GM18868 (cell line): ENCODE measurements at regions not wholly inside any gene's neighbourhood (a gene's known extent, or its start where the extent isn't known, plus 50 kb on each side); places are given as distances from the start of the nearest gene placed in this dataset.

ENCODE experiments used
- ATAC-seq: cut with Tn5 transposase; IDR thresholded peaks from one replicate; pipeline ENCODE4 v1.9.1; 2021; ENCODE audit warnings: mild to moderate bottlenecking, moderate library complexity; ENCODE audit not compliant: unreplicated experiment

- ATAC-seq = no peak
Observed at GRCh38 chr18:56038171-56039030, 450.4 kb upstream of the TCF4 start.

- ATAC-seq = no peak
Observed at GRCh38 chr18:56036741-56037140, 448.7 kb upstream of the TCF4 start.

- no peak for ATAC-seq
Observed at GRCh38 chr18:56035546-56035945, 447.6 kb upstream of the TCF4 start.

GRCh38 chr18:56034949-56035348 is 447.0 kb upstream of the TCF4 start:
- ATAC-seq = no peak

- ATAC-seq = no peak
Observed at GRCh38 chr18:56030060-56030459, 442.1 kb upstream of the TCF4 start.

GRCh38 chr18:56028514-56028913 is 440.5 kb upstream of the TCF4 start:
- ATAC-seq = no peak

GRCh38 chr18:56026509-56026908 is 438.5 kb upstream of the TCF4 start:
- no peak for ATAC-seq

GRCh38 chr18:56021809-56022195 is 433.8 kb upstream of the TCF4 start:
- no peak for ATAC-seq

GRCh38 chr18:56021136-56021808 is 433.3 kb upstream of the TCF4 start:
- no peak for ATAC-seq

- no peak for ATAC-seq
Observed at GRCh38 chr18:56019908-56020307, 431.9 kb upstream of the TCF4 start.

GRCh38 chr18:56019156-56019555 is 431.2 kb upstream of the TCF4 start:
- ATAC-seq = no peak

GRCh38 chr18:56009411-56009810 is 421.4 kb upstream of the TCF4 start:
- ATAC-seq = no peak

GRCh38 chr18:56003720-56004088 is 415.7 kb upstream of the TCF4 start:
- ATAC-seq = no peak

- ATAC-seq = no peak
Observed at GRCh38 chr18:56003009-56003719, 415.2 kb upstream of the TCF4 start.

- no peak for ATAC-seq
Observed at GRCh38 chr18:56001576-56001975, 413.6 kb upstream of the TCF4 start.

- no peak for ATAC-seq
Observed at GRCh38 chr18:56000041-56000440, 412.0 kb upstream of the TCF4 start.

- ATAC-seq = no peak
Observed at GRCh38 chr18:55999641-56000040, 411.6 kb upstream of the TCF4 start.

GRCh38 chr18:55998801-55999385 is 410.9 kb upstream of the TCF4 start:
- no peak for ATAC-seq

GRCh38 chr18:55998071-55998522 is 410.1 kb upstream of the TCF4 start:
- no peak for ATAC-seq

- peak; percentile 61 for ATAC-seq
Observed at GRCh38 chr18:55997151-55997561, 409.2 kb upstream of the TCF4 start.

- ATAC-seq = no peak
Observed at GRCh38 chr18:55996717-55997116, 408.7 kb upstream of the TCF4 start.
